ENCODE measurements at regions not wholly inside any gene's neighbourhood (a gene's known extent, or its start where the extent isn't known, plus 50 kb on each side); places are given as distances from the start of the nearest gene placed in this dataset.

GRCh38 chr11:134944986-134945385, 532.9 kb upstream of the B3GAT1 start:
- TF ChIP-seq, protein P1, sequence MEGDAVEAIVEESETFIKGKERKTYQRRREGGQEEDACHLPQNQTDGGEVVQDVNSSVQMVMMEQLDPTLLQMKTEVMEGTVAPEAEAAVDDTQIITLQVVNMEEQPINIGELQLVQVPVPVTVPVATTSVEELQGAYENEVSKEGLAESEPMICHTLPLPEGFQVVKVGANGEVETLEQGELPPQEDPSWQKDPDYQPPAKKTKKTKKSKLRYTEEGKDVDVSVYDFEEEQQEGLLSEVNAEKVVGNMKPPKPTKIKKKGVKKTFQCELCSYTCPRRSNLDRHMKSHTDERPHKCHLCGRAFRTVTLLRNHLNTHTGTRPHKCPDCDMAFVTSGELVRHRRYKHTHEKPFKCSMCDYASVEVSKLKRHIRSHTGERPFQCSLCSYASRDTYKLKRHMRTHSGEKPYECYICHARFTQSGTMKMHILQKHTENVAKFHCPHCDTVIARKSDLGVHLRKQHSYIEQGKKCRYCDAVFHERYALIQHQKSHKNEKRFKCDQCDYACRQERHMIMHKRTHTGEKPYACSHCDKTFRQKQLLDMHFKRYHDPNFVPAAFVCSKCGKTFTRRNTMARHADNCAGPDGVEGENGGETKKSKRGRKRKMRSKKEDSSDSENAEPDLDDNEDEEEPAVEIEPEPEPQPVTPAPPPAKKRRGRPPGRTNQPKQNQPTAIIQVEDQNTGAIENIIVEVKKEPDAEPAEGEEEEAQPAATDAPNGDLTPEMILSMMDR (IDR thresholded peaks at IDR 0.05), result no peak
- TF ChIP-seq POLR2A (IDR thresholded peaks at IDR 0.05), result no peak

Measured in thyroid gland (tissue), 4 donors.